ENCODE measurements at regions not wholly inside any gene's neighbourhood (a gene's known extent, or its start where the extent isn't known, plus 50 kb on each side); places are given as distances from the start of the nearest gene placed in this dataset.

- no peak for DNase-seq
These were observed 300.6 kb upstream of the AZI2 start for GRCh38 chr3:28649266-28649665.

- no peak for DNase-seq
These were observed 302.5 kb upstream of the AZI2 start for GRCh38 chr3:28651159-28651558.

DNA sequence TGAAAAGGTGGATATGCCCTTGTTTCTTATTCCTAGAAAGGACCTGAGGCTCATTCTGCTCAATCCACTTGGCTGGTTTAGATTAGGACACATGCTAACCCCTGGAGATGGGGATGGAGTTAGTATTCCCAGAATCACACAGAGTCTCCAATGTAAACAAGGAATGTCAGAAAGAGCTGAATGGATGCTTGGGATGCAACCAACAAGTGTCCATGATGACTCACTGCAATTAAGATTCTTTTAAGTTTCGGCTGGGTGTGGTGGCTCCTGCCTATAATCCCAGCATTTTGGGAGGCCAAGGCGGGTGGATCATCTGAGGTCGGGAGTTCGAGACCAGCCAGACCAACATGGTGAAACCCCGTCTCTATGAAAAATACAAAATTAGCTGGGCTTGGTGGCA lies 315.5 kb upstream of the AZI2 start:
- no peak for DNase-seq

- DNase-seq, result peak; percentile 32
These were observed 319.3 kb upstream of the AZI2 start for GRCh38 chr3:28667646-28668621.

- DNase-seq, result no peak
These were observed 321.2 kb upstream of the AZI2 start for GRCh38 chr3:28669870-28670269.

DNA sequence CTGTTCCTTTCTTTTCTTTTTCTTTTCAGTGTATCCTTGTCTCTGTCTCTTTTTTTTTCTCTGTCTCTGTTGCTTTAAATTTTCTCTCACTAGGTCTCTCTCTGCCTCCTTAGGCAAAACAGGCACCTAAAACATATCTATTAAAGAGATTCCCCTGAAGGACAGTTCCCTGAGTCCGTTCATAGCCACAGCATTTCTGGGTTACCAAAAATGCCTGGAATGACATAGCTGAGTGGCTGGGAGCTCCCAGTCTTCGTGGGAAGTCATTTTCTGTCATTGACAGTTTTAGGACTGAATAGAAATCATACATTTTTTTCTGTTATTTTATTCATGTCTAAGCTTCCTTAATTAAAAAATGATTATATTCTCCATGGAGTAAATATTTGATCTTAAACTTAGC lies 323.8 kb upstream of the AZI2 start:
- no peak for DNase-seq

- no peak for DNase-seq
These were observed 324.8 kb upstream of the AZI2 start for GRCh38 chr3:28673446-28673845.

DNA sequence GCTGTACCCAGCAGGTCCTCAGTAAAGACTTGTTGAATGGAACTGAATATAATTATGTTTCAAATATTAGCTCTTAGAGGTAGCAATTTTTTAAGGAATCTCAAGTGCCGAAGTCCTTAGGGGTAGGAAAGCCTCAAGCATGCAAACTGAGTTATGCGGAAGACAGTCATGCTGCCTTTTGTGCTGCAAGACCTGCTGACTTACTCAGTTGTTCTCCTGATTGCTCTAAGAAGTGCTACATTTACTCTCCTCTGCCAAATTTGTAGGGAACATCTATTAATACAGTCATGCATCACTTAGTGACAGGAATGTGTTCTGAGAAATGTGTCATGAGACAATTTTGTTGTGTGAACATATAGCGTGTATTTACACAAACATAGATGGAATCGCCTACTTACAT lies 325.6 kb upstream of the AZI2 start:
- DNase-seq, result no peak

GRCh38 chr3:28677581-28677980 lies 329.0 kb upstream of the AZI2 start:
- no peak for DNase-seq

- DNase-seq, result no peak
These were observed 329.5 kb upstream of the AZI2 start for GRCh38 chr3:28678086-28678485.

DNA sequence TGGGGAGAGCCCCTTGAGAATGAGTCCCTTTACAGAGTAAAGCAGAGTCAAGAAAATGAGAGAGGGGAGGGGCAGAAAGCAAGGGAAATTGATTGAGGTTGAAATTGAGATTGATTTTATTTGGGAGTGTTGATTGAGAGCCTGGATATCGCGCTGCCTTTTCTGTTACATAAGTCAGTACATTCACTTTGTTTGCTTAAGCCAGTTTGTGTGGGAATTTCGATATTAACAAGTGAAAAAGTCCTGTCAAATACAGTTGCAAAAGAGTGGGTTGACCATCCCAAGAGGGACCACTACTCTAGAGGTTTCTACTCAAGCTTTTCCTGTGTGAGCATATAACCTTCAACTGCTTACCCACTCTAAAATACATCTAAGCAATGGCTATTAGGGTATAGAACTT lies 331.4 kb upstream of the AZI2 start:
- DNase-seq, result no peak

GRCh38 chr3:28682121-28682520 lies 333.5 kb upstream of the AZI2 start:
- no peak for DNase-seq

DNA sequence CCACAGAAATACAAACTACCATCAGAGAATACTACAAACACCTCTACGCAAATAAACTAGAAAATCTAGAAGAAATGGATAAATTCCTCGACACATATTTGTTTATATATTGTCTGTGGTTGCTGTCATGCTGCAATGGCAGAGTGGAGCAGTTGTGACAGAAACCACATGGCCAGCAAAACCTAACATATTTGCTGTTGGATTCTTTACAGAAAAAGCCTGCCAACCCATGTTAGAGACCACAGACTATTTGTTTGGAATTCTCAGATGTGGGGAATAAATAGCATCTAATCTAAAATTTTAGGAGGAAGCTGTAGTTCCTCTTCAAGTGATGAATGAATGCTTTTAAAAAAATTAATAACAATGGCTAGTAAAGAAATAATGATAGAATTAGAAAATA lies 341.6 kb upstream of the AZI2 start:
- DNase-seq, result no peak

DNA sequence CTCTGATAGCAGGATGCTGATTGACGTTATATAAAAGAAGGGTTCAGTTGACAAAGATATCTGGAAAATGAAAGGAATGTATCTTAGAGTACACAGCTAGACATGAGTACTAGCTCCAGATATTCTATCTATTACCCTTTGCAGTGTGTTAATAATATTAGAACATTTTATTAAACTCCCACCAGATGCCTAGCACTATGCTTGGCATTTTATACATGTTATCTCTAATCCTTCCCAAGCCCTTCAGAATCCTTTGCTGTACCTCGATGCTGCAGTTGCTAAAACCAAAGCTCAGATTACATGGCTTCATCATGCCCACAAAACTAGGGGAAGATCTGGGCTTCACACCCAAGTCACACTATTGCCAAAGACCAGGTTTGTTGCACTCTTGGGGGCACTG lies 350.1 kb upstream of the AZI2 start:
- DNase-seq, result no peak

DNA sequence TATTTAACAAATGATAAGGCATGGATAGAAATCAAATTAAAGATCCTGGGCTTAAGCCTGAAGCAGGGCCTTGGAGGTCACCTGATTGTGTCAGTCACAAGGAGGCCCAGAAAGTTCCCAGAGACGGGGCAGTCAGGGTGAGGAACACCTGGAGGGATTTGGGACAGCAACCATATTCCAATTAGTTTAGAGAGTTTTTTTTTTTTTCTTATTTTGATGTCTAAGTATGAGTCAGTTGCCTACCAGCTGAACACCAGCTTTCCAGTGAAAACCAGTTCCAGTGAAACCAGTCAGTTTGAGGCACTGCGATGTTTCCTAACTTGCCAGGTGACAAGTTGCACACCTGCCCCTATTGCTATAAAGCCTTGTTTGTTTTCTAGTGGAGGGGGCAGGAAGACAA lies 350.7 kb upstream of the AZI2 start:
- no peak for DNase-seq

DNA sequence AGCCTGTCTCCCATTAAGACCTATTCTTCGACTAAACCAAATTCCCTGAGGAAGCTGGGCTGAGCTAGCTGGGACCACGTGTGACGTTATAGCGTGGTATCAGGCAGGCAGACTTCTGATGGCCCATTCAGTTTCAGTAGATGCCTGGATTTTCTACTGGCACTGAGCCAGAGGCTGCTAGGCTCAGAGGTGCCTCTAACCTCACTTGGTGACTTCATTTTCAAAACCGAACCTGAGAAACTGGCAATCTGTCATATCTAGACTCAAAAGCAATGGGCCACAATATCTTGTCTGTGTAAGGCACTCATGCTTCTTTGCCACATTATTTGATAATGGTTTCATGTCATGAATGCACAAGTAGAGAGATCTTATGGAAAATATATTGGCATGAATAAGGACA lies 352.1 kb upstream of the AZI2 start:
- DNase-seq, result no peak

DNA sequence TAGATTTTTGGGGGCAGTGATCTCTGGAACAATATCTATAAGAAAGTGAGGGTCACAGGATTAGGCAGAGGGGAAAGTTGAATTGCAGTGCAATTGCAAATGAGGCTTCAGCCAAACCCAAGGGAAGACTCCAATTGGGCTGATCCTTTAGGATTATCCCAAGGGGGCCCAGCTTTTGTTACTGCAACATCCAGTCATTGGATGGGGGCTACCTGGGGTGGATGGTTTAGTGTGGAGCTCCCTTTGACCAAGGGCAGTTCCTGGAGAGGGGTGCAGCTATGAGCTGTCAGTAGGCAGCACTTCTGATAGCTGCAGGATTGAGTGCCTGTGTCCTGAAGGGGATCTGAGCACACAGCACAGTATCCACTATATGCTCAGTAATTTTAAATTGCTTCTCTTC lies 355.2 kb upstream of the AZI2 start:
- no peak for DNase-seq

GRCh38 chr3:28711293-28711692 lies 362.7 kb upstream of the AZI2 start:
- DNase-seq, result no peak

GRCh38 chr3:28716939-28717338 lies 368.3 kb upstream of the AZI2 start:
- DNase-seq, result no peak

GRCh38 chr3:28718074-28718849 lies 369.6 kb upstream of the AZI2 start:
- DNase-seq, result no peak

GRCh38 chr3:28726840-28727239 lies 378.2 kb upstream of the AZI2 start:
- no peak for DNase-seq

GRCh38 chr3:28727307-28727706 lies 378.7 kb upstream of the AZI2 start:
- DNase-seq, result no peak

DNA sequence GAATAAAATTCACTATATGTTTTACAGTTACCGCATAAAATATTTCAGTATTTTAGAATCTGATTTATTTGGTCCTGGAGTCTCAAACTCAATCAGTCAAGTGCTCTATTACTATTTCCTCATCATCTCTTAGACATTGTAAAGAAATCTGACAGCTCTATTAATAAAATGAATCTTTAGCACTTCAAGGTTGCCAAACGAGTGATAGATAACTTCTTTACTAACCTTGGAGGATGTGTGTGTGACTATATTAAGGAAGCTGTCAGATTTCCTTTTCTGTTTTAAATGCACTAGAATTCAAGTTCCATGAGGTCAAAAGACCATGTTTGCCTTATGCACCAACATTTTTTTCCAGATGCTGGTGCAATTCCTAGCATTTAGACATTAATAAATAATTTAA lies 389.8 kb upstream of the AZI2 start:
- no peak for DNase-seq

DNA sequence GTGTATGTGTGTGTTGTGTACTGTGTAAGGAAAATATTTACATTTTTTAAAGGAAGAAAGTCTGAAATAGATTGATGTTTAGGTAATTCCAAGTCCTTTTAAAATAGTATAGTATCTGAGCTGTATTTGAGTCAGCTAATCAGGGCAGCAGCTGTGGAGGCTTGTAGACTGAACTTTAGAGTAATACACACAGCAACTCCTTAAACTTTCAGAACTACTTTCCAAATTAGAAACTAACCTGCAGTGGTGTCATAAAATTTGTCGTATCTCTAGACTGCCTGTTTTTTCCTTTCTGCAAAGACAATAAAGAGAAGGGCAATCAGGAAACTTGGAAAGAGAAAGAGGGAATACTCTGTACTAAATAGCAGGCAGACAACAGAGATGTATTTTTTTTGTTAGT lies 391.0 kb upstream of the AZI2 start:
- DNase-seq, result no peak

Measured in hindlimb muscle (tissue), 1 donor.